GM19455 (cell line): ENCODE measurements at regions not wholly inside any gene's neighbourhood (a gene's known extent, or its start where the extent isn't known, plus 50 kb on each side); places are given as distances from the start of the nearest gene placed in this dataset.
"Not testable (repeated sequence)": the region's sequence is repeated elsewhere in the genome, so short reads cannot be mapped to it uniquely, and the experiment has no call there.

Experiments
- ATAC-seq: cut with Tn5 transposase; IDR thresholded peaks from one replicate; pipeline ENCODE4 v1.9.1; 2021; ENCODE audit not compliant: unreplicated experiment

- no peak for ATAC-seq
Measured at GRCh38 chr2:155913356-155913755, 419.2 kb downstream of the NR4A2 start.

- no peak for ATAC-seq
Measured at GRCh38 chr2:155908567-155908966, 424.0 kb downstream of the NR4A2 start.

- ATAC-seq = no peak
Measured at GRCh38 chr2:155907211-155907610, 425.3 kb downstream of the NR4A2 start.

DNA sequence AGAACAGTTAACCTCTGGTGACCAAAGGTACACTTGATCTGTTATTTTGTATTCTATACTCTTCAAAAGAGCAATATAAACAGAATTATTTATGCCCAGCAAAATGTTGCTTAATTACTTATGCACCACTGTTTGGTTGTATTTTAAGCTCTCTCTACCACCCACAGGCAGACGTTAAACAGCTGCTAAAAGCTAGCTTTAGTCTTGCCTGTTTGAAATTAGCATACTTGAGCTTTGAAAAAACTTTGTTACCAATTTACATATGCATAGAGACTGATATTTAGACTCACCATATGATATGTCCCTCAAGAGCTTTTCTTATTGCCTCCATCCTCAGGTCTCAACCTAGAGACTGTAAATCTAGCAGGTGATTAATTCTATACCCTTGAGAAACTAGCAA is 426.9 kb downstream of the NR4A2 start:
- no peak for ATAC-seq

GRCh38 chr2:155904720-155905119 is 427.8 kb downstream of the NR4A2 start:
- no peak for ATAC-seq

DNA sequence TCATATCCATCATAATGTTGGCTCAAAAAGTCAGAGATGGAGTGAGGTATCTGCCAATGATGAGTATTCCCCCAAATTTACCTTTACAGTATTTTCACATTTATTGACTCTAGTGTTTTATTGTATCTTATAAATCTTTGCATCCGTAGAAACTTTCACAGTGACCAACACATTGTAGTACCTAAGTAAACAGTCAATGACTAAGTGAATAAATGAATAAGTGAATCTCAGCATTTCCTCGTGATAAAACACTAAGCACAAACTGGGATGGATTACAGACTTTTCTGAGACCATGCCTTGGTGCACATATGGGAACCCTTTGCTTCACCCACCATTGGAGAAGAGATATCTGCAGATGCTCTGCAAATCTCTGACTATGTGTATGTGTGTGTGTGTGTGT is 429.9 kb downstream of the NR4A2 start:
- ATAC-seq = no peak

GRCh38 chr2:155895016-155895415 is 437.5 kb downstream of the NR4A2 start:
- ATAC-seq = no peak

GRCh38 chr2:155880382-155880781 is 452.1 kb downstream of the NR4A2 start:
- not testable (repeated sequence) for ATAC-seq

GRCh38 chr2:155879900-155880299 is 452.6 kb downstream of the NR4A2 start:
- ATAC-seq = not testable (repeated sequence)

DNA sequence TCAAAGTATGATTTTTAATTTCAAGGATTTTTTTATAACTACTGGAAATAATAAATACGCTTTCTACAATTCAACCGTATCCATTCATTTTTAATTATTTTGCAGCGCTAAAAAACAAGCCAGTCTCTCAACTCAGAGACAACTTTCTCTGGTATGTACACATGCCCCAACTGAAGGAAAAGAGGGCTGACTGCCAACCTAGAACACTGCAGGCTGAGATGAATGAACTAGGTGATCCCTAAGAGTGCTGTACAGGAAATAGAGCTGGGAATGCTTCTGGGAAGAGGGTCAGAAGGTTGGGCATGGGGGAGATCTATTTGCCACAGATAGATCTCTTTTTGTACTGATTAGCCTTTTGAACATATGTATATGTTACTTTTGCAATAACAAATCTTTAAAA is 460.1 kb downstream of the NR4A2 start:
- no peak for ATAC-seq

DNA sequence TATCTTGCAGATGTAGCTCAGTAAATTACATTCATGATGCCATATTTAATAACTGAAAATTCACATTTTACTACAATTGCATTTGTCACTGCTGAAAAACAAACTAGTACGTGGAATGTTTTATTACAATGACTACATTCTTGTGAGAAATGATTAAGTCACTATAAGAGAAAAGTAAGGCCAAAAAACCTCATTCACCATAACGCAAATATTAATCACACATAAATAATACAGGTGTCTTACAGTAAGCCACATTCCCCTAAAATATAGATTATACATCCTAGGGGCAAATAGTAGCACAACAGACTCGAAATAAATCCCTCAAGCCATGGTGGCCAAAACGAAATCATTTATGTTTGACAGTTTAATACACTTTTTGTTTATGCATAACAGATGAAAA is 460.6 kb downstream of the NR4A2 start:
- no peak for ATAC-seq

DNA sequence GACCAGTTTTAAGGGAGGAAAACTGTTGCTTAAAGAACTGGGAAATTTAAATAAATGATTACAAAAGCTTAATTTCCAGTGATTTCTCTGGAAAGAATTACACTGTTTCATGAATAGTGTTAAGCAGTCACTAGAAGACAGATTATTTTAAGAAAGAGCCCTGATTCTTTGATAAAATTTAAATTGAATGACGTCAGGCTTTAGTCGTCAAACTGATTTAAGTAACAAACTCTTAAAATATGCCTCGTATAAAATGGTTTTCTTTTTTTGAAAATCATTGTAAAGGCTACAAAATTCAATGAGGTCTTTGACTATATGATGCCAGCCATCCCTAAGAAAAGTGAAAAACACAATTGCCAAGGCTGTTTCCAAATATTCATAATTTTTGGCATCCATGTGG is 465.0 kb downstream of the NR4A2 start:
- no peak for ATAC-seq

- no peak for ATAC-seq
Measured at GRCh38 chr2:155866477-155866876, 466.0 kb downstream of the NR4A2 start.

- no peak for ATAC-seq
Measured at GRCh38 chr2:155852156-155852555, 480.4 kb downstream of the NR4A2 start.

DNA sequence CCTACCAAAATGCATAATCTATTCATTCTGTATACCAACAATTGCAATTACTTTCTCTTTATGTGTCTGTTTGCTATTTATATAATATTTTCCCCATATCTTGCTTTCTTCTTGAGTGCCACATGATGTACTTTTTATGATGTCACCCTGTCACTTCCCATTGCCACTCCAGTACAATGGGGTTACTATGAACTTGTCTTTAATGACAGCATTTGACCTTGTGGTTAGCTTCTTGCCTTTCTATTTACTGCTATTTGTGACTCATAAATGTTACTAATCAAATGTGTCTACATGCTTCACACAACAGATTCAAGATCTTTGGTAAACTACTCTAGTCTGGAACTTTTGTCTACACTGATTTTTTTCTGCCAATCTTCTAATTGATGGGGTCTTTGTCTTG is 486.3 kb downstream of the NR4A2 start:
- ATAC-seq = no peak

DNA sequence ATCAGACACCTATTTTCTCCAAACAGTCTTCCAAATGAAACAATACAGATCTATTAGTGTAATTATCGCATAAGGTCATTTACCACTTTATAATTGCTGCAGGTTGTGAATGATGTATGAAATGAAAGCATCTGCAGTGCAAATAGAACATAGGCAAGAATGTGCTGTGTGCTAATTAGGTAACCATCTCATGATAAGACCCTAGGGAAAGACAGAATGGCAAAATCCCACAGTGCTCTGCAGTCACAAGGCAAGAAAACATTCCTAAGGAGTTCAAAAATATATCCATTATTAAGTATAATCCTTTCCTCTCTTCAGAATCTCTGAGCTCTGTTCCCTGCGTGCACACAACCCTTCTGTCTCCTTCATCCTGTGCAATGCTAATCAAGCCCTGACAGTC is 488.1 kb downstream of the NR4A2 start:
- no peak for ATAC-seq

- no peak for ATAC-seq
Measured at GRCh38 chr2:155842103-155842502, 490.4 kb downstream of the NR4A2 start.

- no peak for ATAC-seq
Measured at GRCh38 chr2:155841442-155841841, 491.1 kb downstream of the NR4A2 start.

GRCh38 chr2:155840661-155841060 is 491.9 kb downstream of the NR4A2 start:
- no peak for ATAC-seq

GRCh38 chr2:155839991-155840390 is 492.5 kb downstream of the NR4A2 start:
- ATAC-seq = no peak

- no peak for ATAC-seq
Measured at GRCh38 chr2:155839436-155839835, 493.1 kb downstream of the NR4A2 start.

DNA sequence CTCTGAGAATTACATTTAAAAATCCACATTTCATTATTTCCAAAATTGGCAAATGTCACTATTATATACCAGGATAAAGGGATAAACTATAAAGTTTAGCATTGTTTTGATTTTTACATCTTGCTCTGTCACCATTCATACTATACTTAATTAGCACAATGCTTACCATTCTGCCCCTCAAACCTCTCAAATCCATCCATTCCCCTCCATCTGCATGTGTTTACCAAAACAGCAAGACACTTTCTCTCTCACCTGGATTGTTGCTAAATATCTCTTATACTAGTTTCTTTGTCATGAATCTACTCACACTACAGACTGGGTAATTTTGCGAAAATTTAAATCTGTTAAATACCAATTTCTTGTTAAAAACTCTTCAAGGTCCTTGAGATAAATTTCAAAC is 496.1 kb downstream of the NR4A2 start:
- ATAC-seq = no peak

GRCh38 chr2:155830817-155831579 is 501.5 kb downstream of the NR4A2 start:
- ATAC-seq = no peak
